ENCODE measurements at regions not wholly inside any gene's neighbourhood (a gene's known extent, or its start where the extent isn't known, plus 50 kb on each side); places are given as distances from the start of the nearest gene placed in this dataset.
"Not testable (repeated sequence)": the region's sequence is repeated elsewhere in the genome, so short reads cannot be mapped to it uniquely, and the experiment has no call there.

DNA sequence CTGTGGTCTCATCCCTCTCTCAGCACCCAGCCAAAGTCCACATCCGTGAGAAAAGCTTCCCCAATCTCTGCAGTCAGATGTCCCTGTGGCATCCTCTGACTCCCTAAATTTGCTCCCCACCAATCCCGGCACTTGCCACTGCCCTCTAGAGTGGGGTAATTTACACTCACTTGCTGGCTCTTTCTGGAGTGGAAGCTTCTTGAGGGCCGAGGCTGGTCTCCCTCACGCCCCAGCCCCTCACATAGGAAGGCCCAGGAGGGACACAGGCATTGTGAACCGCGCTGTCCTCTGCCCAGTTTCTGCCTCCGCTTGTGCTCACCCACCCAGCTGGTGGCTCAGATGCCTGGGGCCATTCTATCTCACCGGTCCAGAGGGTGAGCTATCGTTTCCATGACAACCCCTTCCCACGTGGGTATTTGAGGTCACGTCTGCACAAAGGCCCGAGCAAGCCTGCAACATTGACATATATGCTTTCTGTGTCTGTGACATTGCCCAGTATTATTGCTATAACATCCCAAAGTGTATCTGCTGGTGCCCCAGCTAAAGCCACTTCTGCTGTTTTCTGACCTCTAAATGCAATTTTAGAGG lies 97.3 kb upstream of the CTBP2 start:
- DNase-seq (ENCODE audit: low read depth in 2 of 3, low spot score in 2 of 3) = no peak

DNA sequence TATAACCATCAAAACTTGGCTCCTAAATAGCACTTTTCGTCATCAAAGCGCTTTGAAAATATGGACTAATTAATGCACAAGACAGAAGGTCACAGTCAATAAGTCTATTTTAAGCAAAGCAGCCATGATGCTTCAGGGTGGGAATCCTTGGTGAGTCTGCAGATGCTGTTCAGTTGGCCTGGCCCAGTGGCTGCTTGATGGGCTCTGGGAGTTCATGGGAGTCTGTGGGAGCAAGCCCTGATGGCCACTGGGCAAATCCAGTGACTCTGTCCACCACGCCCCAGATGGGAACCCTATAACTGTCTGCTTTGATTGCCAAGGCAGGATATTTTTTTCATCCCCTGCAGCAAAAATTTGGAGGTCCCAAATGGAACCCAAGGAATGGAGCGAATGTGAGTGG lies 95.7 kb upstream of the CTBP2 start:
- DNase-seq (ENCODE audit: low read depth in 2 of 3, low spot score in 2 of 3) = no peak

DNA sequence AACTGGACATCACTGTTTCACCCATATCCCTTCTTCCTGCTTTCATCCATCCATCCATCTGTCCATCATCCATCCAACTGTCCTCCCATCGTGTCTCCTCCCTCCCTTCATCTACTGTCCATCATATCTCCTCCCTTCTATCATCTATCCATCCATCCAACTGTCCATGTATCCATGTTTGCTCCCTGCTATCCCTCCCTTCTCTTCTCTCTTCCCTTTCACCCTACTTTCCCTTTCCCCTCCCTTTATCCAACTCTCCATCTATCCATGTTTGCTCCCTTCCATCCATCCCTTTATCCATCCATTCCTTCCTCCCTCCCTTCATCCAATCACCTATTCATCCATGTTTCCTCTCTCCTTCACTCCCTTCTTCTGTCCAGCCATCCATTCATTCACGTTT lies 92.6 kb upstream of the CTBP2 start:
- DNase-seq (ENCODE audit: low read depth in 2 of 3, low spot score in 2 of 3) = no peak

DNA sequence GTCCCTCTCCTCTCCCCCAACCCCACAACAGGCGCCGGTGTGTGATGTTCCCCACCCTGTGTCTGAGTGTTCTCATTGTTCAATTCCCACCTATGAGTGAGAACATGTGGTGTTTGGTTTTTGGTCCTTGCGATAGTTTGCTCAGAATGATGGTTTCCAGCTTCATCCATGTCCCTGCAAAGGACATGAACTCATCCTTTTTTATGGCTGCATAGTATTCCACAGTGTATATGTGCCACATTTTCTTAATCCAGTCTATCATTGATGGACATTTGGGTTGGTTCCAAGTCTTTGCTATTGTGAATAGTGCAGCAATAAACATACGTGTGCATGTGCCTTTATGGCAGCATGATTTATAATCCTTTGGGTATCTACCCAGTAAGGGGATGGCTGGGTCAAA lies 90.5 kb upstream of the CTBP2 start:
- DNase-seq (ENCODE audit: low read depth in 2 of 3, low spot score in 2 of 3) = not testable (repeated sequence)

DNA sequence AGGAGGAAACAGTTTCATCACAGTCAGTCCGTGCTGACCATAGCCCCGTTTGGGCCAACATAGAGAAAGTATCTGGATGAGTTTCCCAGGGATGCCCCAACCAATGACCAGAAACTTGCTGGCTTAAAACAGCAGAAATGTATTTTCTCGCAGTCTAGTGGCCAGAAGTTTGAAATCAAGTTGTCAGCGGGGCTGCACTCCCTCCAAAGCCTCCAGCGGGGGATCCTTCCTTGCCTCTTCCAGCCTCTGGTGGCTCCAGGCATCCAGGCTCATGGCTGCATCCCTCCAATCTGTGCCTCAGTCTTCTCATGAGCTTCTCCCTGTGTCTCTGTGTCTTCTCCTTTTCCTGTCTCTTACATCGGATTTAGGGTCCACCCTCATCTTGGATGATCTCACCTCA lies 89.6 kb upstream of the CTBP2 start:
- no peak for DNase-seq (ENCODE audit: low read depth in 2 of 3, low spot score in 2 of 3)

DNA sequence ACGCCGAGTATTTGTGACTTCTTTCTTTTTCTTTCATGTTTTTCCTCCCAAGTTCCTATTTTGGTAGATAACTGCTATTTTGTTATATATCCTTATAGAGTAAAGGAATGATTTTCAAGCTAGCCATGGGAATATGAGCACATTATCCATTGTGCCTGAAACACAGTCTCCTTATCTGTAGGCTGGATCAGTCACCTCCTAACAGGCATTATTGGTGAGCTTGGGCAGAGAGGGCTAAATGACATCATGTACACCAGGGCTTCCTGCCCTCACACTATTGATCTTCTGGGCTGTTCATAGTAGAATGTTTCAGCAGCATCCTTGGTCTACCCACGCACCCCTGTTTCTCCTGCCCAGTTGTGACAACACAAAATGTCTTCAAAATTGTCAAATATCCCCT lies 88.1 kb upstream of the CTBP2 start:
- no peak for DNase-seq (ENCODE audit: low read depth in 2 of 3, low spot score in 2 of 3)

DNA sequence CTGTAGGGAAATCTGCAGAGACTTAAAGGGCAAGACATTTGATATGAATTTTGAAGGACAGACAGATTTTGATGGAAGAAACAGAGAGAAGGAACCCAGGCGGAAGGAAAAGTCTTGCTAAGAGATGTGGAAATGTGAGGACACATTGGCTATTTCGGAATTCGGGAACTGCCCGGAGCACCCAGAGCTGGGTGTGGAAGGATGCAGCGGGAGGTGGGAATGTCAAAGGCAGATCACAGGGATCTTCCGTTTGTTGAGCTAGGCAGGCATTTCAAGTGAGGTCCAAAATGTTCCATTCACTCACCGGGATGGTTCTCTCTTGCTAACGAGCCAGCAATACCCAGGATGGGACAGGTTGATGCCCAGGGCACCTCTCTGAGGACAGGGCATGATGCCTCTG lies 87.2 kb upstream of the CTBP2 start:
- DNase-seq (ENCODE audit: low read depth in 2 of 3, low spot score in 2 of 3) = no peak

DNA sequence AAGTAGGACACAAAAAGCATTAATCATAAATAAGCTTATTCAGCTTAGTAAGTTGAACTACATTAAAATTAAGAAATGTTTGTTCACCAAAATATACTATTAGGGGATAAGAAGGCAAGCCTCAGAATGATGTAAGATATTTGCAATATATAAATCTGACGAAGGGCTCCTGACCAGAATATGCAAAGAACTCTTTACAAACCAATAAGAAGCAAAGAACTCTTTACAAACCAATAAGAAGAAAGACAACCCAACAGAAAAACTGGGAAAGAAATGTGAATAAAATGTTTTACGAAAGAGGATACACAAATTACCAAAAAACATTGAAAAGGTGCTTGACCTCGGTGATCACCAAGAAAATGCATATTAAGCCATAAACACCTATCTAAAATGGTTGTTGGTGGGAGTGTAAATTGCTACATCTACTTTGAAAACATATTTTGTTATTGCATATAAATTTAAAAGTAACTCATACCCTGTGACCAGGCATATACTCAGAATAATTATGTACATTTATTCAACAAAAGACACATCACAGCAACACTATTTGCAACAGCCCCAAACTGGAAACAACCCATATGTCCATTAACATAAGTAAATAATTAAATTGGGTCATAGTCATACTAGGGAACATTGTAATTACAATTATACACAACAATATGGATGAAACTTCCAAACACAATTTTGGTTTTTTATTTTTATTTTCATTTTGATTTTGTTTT lies 83.3 kb upstream of the CTBP2 start:
- no peak for DNase-seq (ENCODE audit: low read depth in 2 of 3, low spot score in 2 of 3)

DNA sequence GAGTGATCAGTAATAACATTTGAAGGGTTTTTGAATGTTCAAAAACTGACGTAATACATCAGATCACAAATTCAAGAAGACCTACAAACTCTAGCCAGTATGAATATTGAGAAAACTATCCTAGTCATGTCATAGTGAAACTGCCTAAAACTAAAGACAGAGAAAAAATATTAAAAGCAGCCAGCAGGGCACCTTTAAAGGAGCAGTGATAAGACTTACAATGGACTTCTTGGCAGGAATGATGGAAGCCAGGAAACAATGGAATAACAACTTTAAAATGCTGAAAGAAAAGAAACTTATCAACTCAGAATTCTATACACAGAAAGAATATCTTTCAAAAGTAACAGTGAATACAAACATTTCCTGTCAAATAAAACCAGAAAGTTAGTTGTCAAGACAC lies 78.3 kb upstream of the CTBP2 start:
- no peak for DNase-seq (ENCODE audit: low read depth in 2 of 3, low spot score in 2 of 3)

DNA sequence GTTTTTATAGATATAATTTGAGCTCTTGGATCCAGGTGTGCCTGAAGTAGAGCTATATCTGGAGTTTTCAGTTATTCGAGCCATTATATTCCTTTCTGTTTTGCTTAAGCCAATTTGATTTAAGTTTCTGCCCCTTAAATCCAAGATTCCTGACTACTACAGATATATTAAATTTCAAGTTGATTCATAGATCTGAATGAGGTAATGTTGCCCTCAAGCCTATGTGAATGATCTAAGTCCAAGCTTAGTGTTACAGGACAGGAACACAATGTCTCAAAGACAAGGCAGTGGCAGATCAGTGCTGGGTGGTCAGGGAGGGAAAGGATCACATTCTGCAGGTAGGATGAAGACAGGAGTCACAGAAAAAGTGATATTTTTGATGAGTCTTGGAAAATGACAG lies 75.7 kb upstream of the CTBP2 start:
- DNase-seq (ENCODE audit: low read depth in 2 of 3, low spot score in 2 of 3) = no peak

DNA sequence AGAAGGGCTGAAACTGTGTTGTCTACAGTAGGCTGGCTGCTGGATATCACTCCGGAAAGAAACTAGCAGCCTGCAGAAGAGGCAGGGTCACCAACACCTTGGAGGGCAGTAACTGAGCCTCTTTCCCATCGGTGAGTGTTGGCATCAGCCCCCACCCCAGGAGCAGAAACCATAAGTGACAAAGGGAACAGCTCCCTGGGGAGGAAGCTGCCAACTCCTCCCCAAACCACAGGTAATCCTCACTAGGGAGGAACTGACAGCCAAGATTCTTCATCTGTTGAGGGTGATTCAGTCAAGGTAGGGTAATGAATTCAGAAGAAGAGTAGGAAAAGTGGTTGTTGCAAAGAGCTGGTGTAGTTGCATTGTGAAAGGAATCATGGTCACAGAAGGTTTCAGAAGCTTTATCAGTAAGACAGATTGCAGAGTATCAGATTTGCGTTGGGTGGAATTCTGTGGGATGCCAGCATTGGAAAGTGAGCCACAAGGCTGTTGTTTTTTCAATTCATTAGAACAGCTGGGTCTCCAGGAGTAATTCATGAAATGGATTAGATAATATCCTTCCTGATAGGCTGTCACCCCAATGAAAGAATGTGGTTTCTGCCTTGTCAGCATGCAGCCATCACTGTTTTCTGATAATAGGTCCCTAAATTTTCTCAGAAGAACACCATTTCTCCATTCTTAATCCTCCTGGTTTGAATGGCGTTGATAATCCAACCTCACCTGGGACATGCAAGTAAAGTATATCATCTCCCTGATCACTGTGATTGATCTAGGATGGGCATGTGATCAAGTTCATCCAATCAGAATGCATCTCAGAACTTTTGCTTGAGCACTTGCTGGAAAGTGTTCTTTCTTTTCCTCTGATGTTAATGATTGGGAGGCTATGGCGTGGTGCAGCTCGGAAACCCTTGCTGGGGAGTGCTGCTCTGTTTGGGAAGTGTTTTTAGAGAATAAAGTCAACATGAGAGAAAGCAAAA lies 75.0 kb upstream of the CTBP2 start:
- DNase-seq (ENCODE audit: low read depth in 2 of 3, low spot score in 2 of 3) = no peak

DNA sequence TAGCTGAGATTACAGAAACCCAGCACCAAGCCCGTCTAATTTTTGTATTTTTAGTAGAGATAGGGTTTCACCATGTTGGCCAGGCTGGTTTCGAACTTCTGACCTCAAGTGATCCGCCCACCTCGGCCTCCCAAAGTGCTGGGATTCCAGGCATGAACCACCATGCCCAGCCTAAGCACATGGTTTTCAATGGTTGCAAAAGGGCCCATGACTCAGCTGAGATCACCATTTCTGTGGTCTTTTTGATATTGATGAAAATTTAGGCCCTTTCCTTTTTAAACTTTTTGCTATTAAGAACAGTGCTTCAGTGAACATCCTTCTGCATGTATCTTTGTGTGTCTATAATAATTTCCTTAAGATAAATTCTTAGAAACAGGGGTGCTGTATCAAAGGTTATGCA lies 74.2 kb upstream of the CTBP2 start:
- DNase-seq (ENCODE audit: low read depth in 2 of 3, low spot score in 2 of 3) = not testable (repeated sequence)

DNA sequence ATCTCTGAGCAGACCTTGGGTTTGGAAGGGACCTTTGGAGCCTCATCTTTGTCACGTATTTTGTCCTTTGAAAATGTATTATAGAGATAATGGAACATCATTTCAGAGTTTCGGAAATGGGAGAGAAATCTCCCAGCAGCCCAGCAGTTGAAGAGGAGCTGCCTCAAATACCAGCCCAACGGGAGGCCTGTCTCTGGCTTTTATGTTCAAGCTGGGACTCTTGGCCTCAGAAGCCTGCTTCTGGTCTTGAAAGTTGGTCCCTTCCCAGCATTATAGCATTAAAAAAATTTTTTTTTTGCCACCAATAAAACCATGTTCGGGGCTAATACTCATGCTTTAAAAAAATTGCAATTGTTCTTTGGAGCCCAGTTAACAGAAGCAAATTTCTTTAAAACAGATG lies 73.4 kb upstream of the CTBP2 start:
- no peak for DNase-seq (ENCODE audit: low read depth in 2 of 3, low spot score in 2 of 3)

DNA sequence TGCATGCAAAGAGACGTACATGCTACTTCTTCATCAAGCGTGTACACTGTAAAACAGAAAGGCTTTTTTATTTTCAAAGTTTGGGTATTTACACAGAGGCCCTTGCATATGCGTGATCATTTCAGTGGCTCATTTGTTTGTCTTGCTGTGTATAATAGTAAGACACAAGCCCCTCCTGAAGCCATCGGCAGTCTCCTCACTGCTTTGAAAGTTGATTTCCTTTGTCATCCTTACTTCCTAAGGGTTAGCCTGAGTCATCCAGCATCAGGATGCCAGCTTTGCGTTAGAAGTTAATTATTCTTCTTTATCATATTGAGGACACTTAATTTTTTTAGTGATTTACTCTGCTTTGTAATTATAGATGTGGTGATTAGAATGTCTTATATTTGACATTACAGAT lies 72.5 kb upstream of the CTBP2 start:
- no peak for DNase-seq (ENCODE audit: low read depth in 2 of 3, low spot score in 2 of 3)

DNA sequence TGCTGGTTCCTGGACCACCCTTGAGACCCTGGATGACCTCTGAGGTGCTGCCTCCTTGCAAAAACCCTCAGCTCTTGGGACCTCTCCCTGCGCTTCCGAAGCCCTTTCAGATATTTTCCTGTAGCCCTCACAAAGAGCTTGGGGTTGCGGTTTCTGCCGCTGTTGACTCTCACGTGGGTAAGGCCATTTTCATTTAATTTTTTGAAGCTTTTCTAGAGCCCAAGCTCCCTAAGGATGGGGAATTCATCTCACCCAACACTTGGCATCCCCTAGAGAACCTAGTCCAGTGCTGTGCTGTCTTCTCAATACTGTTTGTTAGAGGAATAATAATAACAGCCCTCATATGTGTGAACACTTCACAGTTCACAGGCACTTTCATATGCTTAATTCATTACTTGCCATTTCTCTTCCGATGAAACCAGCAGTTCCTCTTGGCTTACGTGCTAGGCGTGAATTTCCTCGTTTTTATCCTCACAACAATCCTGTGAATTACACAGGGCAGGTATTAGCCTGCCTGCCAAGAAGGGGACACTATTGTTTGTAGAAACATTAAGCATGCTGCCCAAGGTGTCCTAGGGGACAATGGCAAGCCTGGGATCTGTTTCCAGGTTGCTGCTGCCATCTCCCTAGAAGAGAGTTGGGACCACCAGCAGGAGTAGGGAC lies 71.6 kb upstream of the CTBP2 start:
- no peak for DNase-seq (ENCODE audit: low read depth in 2 of 3, low spot score in 2 of 3)

DNA sequence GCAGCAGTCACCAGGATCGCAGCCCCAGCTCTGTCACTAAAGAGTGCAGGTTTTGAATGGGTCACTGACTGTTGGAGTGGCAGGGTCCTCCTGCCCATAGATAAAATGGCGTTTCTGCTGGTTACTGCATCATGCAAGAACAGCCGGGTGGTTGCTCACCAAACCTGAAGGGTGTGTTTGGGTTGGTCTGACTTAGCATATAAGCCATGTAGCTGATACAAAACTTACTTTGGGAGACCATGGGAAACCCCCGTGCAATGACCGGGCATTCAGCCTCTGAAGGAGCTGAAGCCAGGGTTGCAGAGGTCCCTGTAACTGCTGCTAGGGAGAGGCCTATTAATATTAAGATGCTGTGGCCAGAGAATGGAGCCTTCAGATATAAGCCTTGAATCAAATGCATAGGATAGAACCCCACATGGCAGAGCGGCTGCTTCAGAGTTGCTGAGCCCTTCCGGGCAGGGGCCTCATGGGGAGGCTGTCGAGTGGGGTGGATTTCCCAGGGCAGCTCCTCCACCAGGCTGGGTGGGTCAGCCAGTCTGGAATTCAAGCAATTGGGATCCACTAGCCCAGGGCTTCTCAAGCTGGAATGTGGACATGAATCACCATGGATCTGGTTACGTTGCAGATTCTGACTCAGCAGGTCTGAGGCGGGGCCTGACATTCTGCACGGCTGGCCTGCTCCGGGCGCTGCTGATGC lies 70.9 kb upstream of the CTBP2 start:
- no peak for DNase-seq (ENCODE audit: low read depth in 2 of 3, low spot score in 2 of 3)

DNA sequence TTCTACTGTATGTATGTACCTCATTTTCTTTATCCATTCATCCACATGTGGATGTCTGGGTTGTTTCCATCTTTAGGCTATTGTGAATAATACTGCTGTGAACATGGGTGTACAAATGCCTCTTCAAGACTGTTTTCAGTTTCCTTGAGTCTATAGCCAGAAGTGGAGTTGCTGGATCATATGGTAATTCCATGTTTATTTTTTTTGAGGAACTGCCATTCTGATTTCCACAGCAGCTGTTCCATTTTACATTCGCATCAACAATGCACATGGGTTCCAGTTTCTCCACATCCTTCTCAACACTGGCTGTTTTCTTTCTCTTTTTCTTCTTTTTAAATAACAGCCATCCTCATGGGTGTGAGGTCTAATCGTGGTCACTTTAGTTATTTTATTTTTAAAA lies 69.9 kb upstream of the CTBP2 start:
- no peak for DNase-seq (ENCODE audit: low read depth in 2 of 3, low spot score in 2 of 3)

DNA sequence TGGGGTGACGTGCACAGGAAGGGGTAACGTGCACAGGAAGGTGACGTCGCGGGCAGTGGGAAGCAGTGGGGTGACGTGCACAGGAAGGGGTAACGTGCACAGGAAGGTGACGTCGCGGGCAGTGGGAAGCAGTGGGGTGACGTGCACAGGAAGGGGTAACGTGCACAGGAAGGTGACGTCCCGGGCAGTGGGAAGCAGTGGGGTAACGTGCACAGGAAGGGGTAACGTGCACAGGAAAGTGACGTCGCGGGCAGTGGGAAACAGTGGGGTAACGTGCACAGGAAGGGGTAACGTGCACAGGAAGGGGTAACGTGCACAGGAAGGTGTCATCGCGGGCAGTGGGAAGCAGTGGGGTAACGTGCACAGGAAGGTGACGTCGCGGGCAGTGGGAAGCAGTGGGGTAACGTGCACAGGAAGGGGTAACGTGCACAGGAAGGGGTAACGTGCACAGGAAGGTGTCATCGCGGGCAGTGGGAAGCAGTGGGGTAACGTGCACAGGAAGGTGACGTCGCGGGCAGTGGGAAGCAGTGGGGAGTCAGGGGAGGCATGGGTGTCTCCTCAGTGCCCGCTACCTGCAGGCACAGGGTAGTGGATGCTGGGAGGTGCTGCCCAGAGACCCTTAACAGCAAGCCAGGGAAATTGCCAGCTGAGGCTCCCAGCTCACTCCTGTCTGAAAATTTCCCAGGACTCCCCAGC lies 68.0 kb upstream of the CTBP2 start:
- DNase-seq (ENCODE audit: low read depth in 2 of 3, low spot score in 2 of 3) = not testable (repeated sequence)

DNA sequence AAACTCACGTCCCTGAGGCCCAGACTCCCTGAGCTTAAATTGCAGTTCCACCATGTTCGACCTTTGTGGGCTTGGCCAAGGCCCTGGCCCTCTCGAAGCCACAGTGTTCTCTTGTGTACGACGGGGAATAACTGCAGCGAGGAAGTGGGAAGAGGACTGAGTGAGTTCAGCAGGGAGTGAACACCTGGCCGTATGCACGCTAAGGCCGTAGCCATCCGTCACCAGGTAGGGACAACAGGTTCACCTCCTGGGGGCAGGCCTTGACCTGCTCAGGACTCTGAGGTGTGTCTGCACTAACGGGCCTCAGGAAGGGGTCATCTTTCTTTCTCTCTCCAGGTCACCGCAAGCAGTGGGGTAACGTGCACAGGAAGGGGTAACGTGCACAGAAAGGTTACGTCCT lies 67.2 kb upstream of the CTBP2 start:
- DNase-seq (ENCODE audit: low read depth in 2 of 3, low spot score in 2 of 3) = no peak

DNA sequence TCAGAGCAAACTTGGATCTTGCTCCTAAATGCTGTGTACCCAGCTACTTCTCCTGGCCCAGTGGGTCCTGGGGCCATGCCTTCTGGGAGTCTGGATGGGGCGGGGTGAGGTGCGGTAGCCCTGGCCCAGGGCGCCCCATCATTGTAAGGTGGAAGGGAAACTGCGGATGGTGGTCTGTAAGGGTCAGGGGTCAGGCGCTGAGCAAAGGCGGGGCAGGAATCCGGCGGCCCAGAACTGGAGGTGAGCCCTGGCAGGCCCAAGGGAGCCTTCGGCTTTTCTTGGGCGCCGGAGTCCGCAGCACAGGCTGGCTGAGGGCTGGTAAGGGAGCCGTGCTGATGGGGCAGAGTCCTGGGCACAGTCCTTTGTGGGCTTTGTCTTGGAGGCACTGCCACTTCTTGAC lies 66.5 kb upstream of the CTBP2 start:
- DNase-seq (ENCODE audit: low read depth in 2 of 3, low spot score in 2 of 3) = no peak
